ENCODE measurements at regions not wholly inside any gene's neighbourhood (a gene's known extent, or its start where the extent isn't known, plus 50 kb on each side); places are given as distances from the start of the nearest gene placed in this dataset.
A peak's percentile ranks its signal among the peaks of the same experiment; 100 is the strongest.

GRCh38 chr4:126869967-126870366, 762.8 kb upstream of the INTU start:
- intact Hi-C loops (cut with DNase I): no loop called here
- FAIRE-seq (no peak), DNase-seq (no peak)
- Histone ChIP-seq H3K9me3 (ENCODE audit: control insufficient read depth in 2 of 3, insufficient read depth in 1 of 3, low read length in 3 of 3) (no peaks in the 10 kb centered on the region), H3K27ac (ENCODE audit: low read depth in 2 of 2, low read length in 2 of 2) (no peak overlapping the region), H3K27me3 (ENCODE audit: control insufficient read depth, insufficient read depth, low read length) (no peaks in the 10 kb centered on the region), H3K36me3 (ENCODE audit: control insufficient read depth in 2 of 3, insufficient read depth in 3 of 3, low read length in 3 of 3) (no peaks in the 10 kb centered on the region), H3K9ac (ENCODE audit: low read length in 3 of 3) (no peak overlapping the region), H3K4me1 (ENCODE audit: control insufficient read depth in 2 of 3, insufficient read depth in 2 of 3, low read depth in 1 of 3, low read length in 3 of 3) (no peaks in the 10 kb centered on the region), H3K4me3 (ENCODE audit: low read length in 3 of 3) (no peak overlapping the region)
- TF ChIP-seq CTCF (IDR thresholded peaks at IDR 0.05; ENCODE audit: borderline replicate concordance, extremely low read depth, insufficient read depth): no peak

GRCh38 chr4:126871810-126872209, 760.9 kb upstream of the INTU start:
- FAIRE-seq: no peak

GRCh38 chr4:126874533-126874932, 758.2 kb upstream of the INTU start:
- H3K27me3 ChIP-seq (ENCODE audit: control insufficient read depth, insufficient read depth, low read length): no peaks in the 10 kb centered on the region
- H3K4me1 ChIP-seq (ENCODE audit: control insufficient read depth in 2 of 3, insufficient read depth in 2 of 3, low read depth in 1 of 3, low read length in 3 of 3): no peaks in the 10 kb centered on the region
- DNase-seq (peak in 1 of 5 donors; percentile 72), FAIRE-seq (no peak)
- H3K4me3 ChIP-seq (ENCODE audit: low read length in 3 of 3): no peak overlapping the region
- intact Hi-C loops (cut with DNase I): no loop called here
- no peak overlapping the region for H3K9ac ChIP-seq (ENCODE audit: low read length in 3 of 3)
- no peak overlapping the region for H3K27ac ChIP-seq (ENCODE audit: low read depth in 2 of 2, low read length in 2 of 2)
- no peaks in the 10 kb centered on the region for H3K36me3 ChIP-seq (ENCODE audit: control insufficient read depth in 2 of 3, insufficient read depth in 3 of 3, low read length in 3 of 3)
- TF ChIP-seq CTCF (IDR thresholded peaks at IDR 0.05; ENCODE audit: borderline replicate concordance, extremely low read depth, insufficient read depth): no peak
- no peaks in the 10 kb centered on the region for H3K9me3 ChIP-seq (ENCODE audit: control insufficient read depth in 2 of 3, insufficient read depth in 1 of 3, low read length in 3 of 3)

More at GRCh38 chr4:126871810-126872209, 760.9 kb upstream of the INTU start:
- H3K9ac ChIP-seq (ENCODE audit: low read length in 3 of 3): no peak overlapping the region
- intact Hi-C loops (cut with DNase I): no loop called here
- no peaks in the 10 kb centered on the region for H3K9me3 ChIP-seq (ENCODE audit: control insufficient read depth in 2 of 3, insufficient read depth in 1 of 3, low read length in 3 of 3)
- no peaks in the 10 kb centered on the region for H3K27me3 ChIP-seq (ENCODE audit: control insufficient read depth, insufficient read depth, low read length)
- H3K27ac ChIP-seq (ENCODE audit: low read depth in 2 of 2, low read length in 2 of 2): no peak overlapping the region
- H3K36me3 ChIP-seq (ENCODE audit: control insufficient read depth in 2 of 3, insufficient read depth in 3 of 3, low read length in 3 of 3): no peaks in the 10 kb centered on the region
- H3K4me1 ChIP-seq (ENCODE audit: control insufficient read depth in 2 of 3, insufficient read depth in 2 of 3, low read depth in 1 of 3, low read length in 3 of 3): no peaks in the 10 kb centered on the region
- no peak overlapping the region for H3K4me3 ChIP-seq (ENCODE audit: low read length in 3 of 3)
- TF ChIP-seq CTCF (IDR thresholded peaks at IDR 0.05; ENCODE audit: borderline replicate concordance, extremely low read depth, insufficient read depth): no peak
- DNase-seq: no peak

- Histone ChIP-seq H3K27ac (ENCODE audit: low read depth in 2 of 2, low read length in 2 of 2) (no peak overlapping the region), H3K9ac (ENCODE audit: low read length in 3 of 3) (no peak overlapping the region), H3K4me1 (ENCODE audit: control insufficient read depth in 2 of 3, insufficient read depth in 2 of 3, low read depth in 1 of 3, low read length in 3 of 3) (no peaks in the 10 kb centered on the region), H3K9me3 (ENCODE audit: control insufficient read depth in 2 of 3, insufficient read depth in 1 of 3, low read length in 3 of 3) (no peaks in the 10 kb centered on the region), H3K4me3 (ENCODE audit: low read length in 3 of 3) (no peak overlapping the region), H3K36me3 (ENCODE audit: control insufficient read depth in 2 of 3, insufficient read depth in 3 of 3, low read length in 3 of 3) (no peaks in the 10 kb centered on the region), H3K27me3 (ENCODE audit: control insufficient read depth, insufficient read depth, low read length) (no peaks in the 10 kb centered on the region)
- FAIRE-seq (peak; percentile 15), DNase-seq (no peak)
- intact Hi-C loops (cut with DNase I): no loop called here
- no peak for TF ChIP-seq CTCF (IDR thresholded peaks at IDR 0.05; ENCODE audit: borderline replicate concordance, extremely low read depth, insufficient read depth)
These were observed 743.8 kb upstream of the INTU start for GRCh38 chr4:126888968-126889367.

Data from kidney (tissue), 13 donors.